Activated gamma-delta T cell (primary cell): ENCODE measurements at regions not wholly inside any gene's neighbourhood (a gene's known extent, or its start where the extent isn't known, plus 50 kb on each side); places are given as distances from the start of the nearest gene placed in this dataset.

Experiments
- DNase-seq: peaks from one replicate; lab custom pipeline; 2025; lab: John Stamatoyannopoulos, UW

GRCh38 chr14:71467361-71467811, 464.8 kb upstream of the RGS6 start:
- no peak for DNase-seq

- DNase-seq, result no peak
Measured at GRCh38 chr14:71468701-71469100, 463.5 kb upstream of the RGS6 start.

GRCh38 chr14:71469643-71470335, 462.4 kb upstream of the RGS6 start:
- no peak for DNase-seq

DNA sequence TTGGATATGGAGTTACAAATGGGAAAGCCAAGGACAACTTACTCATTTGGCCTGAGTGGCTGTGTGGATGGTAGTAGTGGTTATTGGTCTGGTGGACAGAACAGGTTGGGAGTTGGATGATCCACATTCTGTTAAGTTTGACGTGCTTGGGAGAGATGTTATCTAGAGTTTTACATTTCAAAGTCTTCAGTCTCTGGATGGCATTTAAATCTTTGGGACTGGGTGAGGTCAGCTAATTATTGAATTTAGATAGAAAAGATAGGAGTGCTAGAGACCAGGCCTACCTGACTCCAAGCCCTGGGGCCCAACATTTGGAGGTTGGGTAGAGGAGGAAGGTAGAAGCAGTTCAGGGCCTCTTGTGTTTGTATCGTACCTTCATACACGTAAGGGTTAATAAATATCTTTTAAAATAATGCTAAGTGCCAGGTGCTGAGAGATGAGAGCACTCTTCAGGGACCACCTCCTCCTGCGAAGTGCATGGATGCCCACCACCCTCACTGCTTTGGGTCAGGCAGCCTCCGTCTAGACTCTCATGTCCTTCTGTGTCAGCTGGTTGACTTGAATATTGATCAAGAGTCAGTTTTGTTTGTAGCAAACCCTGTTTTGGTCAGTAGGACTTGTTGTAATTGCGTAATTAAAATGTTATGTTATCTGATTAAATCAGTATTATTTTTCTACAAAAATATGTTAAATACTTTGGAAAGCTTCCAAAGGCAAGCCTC, 460.4 kb upstream of the RGS6 start:
- no peak for DNase-seq

- DNase-seq, result no peak
Measured at GRCh38 chr14:71472356-71473340, 459.6 kb upstream of the RGS6 start.

DNA sequence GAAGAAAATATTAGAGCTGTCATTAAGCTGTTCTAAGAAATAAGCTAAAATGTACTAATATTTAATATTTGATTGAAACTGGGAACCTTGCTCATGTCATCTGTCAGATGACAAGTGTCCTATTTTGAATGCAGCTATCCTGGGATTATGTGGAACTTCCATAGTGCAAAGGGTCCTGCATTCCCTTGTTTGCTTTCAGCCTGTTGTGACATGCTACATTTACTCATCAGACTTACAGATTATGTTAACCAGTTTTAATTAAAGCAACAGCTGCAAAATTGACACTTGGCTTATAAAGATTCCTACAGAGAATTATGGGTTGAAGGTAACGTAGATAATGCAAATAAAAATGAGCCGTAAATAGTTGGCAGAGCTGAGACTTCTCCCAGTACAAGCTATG, 458.4 kb upstream of the RGS6 start:
- DNase-seq, result no peak

GRCh38 chr14:71474301-71475265, 457.6 kb upstream of the RGS6 start:
- DNase-seq, result no peak

- no peak for DNase-seq
Measured at GRCh38 chr14:71475916-71476315, 456.3 kb upstream of the RGS6 start.

GRCh38 chr14:71478542-71478941, 453.7 kb upstream of the RGS6 start:
- DNase-seq, result no peak

DNA sequence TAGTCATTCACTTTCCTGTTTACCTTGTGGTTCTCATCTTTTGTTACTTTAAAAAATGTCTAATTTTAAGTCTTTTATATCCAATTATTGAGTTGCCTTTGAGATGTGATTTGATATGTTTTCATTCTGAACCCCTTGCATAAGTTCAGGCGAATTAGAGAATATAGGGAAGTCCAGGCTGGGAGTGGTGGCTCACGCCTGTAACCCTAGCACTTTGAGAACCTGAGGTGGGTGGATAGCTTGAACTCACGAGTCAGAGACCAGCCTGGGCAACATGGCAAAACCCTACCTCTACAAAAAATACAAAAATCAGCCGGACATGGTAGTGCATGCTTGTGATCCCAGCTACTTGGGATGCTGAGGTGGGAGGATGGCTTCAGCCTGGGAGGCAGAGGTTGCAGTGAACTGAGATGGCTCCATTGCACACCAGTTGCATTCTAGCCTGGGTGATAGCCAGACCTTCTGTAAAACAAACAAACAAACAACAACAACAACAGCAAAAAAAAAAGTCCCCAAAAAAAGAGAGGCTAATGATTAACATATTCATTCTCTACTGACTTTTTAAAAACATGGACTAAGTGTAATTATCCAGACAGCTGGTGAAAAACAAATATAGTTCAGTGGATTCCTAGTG, 451.1 kb upstream of the RGS6 start:
- DNase-seq, result no peak

GRCh38 chr14:71482671-71483070, 449.6 kb upstream of the RGS6 start:
- DNase-seq, result no peak

GRCh38 chr14:71483154-71483553, 449.1 kb upstream of the RGS6 start:
- no peak for DNase-seq

- no peak for DNase-seq
Measured at GRCh38 chr14:71485833-71486232, 446.4 kb upstream of the RGS6 start.

- DNase-seq, result no peak
Measured at GRCh38 chr14:71486279-71486678, 445.9 kb upstream of the RGS6 start.

DNA sequence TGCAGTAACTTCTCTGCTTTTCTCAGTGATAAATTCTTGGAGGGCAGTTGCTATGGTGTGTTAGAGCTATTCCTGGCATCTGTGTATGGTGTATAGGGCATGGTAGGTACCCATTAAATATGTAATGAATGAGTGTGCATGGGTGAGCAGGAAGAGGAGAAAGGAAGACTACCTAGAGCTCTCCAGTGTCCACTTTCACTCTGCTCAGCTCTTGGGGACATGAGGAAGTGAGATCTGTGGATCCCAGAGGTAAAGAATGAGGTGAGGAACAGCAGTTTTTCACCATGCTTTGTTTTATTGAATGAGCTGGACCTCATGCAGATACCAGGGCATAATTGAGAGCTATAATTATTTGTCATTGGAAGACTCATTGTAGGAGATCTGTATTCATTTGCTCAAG, 444.8 kb upstream of the RGS6 start:
- DNase-seq, result no peak

DNA sequence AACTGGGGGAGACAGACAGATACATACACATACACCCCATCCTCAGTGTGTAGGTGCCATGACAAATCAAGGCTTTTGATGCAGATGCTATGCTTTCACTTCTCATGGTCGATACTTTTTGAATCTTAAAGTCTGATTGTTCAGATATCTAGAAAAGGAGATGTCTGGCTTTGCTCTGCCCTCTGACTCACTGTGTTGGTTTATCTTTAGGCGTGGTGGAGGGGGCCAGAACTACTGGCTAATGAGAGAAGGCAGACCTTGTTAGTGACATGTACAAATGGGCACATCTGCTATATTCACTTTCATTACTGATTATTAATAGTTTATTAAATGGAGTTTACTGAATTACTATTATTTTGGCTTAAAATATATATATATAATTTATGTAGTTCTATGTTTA, 444.3 kb upstream of the RGS6 start:
- no peak for DNase-seq

- DNase-seq, result no peak
Measured at GRCh38 chr14:71488703-71489191, 443.5 kb upstream of the RGS6 start.

DNA sequence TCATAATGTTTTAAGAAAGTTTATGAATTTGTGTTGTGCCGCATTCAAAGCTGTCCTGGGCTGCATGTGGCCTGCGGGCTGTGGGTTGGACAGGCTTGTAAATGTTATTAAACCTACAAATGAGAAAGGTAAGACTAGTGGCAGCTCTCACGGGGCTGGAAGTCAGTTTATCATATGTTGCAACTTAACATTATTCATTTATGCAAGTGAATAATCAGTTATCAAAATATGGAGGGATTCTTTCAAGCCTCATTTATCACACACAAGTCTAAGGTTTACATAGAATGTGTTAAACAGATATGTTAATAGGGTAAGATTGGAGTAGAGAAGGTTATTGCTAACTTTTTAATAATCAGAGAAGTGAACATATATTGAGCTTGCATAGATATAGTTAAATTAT, 442.5 kb upstream of the RGS6 start:
- DNase-seq, result no peak

- DNase-seq, result no peak
Measured at GRCh38 chr14:71491931-71492330, 440.3 kb upstream of the RGS6 start.

- no peak for DNase-seq
Measured at GRCh38 chr14:71492346-71492745, 439.9 kb upstream of the RGS6 start.
